Nephron (organoid): ENCODE measurements at regions not wholly inside any gene's neighbourhood (a gene's known extent, or its start where the extent isn't known, plus 50 kb on each side); places are given as distances from the start of the nearest gene placed in this dataset.

ENCODE experiments used
- H3K27ac Mint-ChIP-seq, 3 experiments: 2 replicates each; pipeline ENCODE4 v1.8.0; 2020; ENCODE audit warnings: mixed read lengths in 3 of 3, mild to moderate bottlenecking in 2 of 3, moderate library complexity in 1 of 3
- H3K27me3 Mint-ChIP-seq: 2 replicates; pipeline ENCODE4 v1.8.0; 2021; ENCODE audit warnings: low read depth, mild to moderate bottlenecking, moderate library complexity, mixed read lengths
- H3K36me3 Mint-ChIP-seq: 2 replicates; pipeline ENCODE4 v1.8.0; 2020; ENCODE audit warnings: low read depth, mixed read lengths
- H3K4me1 Mint-ChIP-seq: 2 replicates; pipeline ENCODE4 v1.8.0; 2020; ENCODE audit warnings: mixed read lengths
- H3K4me3 Mint-ChIP-seq, 3 experiments: 2 replicates each; pipeline ENCODE4 v1.8.0; 2020; ENCODE audit warnings: mild to moderate bottlenecking in 3 of 3, mixed read lengths in 3 of 3, moderate library complexity in 2 of 3
- H3K9me3 Mint-ChIP-seq: 2 replicates; pipeline ENCODE4 v1.8.0; 2020; ENCODE audit warnings: mixed read lengths
- TF ChIP-seq, protein P1 (sequence below), 3 experiments: fragments of 200-600 bp; sonication (generic); IDR thresholded peaks; one replicate each; pipeline ENCODE4 v1.5.0; 2021; ENCODE audit warnings: antibody characterized with exemption in 3 of 3; ENCODE audit not compliant: unreplicated experiment in 3 of 3

DNA sequence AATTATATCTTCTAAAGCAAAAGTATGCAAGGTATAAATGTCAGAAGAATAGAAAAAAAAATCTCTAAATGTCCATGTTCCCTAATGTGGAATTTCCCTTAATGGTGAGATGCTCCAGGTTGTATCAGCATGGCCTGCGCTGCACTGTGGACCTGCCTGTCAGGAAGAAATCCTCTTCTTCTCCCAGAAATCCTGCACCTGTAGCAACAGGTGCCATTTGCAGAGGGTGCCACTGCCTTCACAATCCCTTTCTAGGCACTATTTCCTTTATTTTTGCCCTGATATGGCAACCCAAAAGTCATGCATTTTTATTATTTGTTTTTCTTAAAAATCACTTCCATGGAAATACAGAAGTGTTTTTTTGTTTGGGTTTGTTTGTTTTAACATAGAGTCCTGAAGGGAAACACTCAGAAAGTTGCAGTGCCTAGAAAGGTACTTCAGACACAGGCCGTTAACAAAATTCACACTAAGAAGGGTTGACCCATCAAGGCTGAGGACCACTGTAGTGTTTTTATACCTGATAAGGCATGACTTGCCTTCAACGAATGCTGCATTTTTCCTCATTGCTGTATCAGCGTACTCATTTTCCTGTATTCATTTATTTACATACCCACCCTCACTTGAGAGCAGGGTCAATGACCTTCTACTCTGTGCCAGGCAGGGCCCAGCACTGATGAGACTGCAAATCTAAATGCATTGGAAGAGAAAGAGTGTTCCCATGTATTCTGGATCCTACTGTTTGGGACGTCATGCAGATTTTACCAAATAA, 177.8 kb downstream of the SNX18 start:
- H3K27ac Mint-ChIP-seq = peak overlapping the region in 2 of 3 experiments; percentile 83 to 89
- H3K27me3 Mint-ChIP-seq = no peaks in the 10 kb centered on the region
- no peak overlapping the region for H3K4me3 Mint-ChIP-seq
- TF ChIP-seq, protein P1, sequence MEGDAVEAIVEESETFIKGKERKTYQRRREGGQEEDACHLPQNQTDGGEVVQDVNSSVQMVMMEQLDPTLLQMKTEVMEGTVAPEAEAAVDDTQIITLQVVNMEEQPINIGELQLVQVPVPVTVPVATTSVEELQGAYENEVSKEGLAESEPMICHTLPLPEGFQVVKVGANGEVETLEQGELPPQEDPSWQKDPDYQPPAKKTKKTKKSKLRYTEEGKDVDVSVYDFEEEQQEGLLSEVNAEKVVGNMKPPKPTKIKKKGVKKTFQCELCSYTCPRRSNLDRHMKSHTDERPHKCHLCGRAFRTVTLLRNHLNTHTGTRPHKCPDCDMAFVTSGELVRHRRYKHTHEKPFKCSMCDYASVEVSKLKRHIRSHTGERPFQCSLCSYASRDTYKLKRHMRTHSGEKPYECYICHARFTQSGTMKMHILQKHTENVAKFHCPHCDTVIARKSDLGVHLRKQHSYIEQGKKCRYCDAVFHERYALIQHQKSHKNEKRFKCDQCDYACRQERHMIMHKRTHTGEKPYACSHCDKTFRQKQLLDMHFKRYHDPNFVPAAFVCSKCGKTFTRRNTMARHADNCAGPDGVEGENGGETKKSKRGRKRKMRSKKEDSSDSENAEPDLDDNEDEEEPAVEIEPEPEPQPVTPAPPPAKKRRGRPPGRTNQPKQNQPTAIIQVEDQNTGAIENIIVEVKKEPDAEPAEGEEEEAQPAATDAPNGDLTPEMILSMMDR (IDR thresholded peaks at IDR 0.05; ENCODE audit: unreplicated experiment in 3 of 3) = no peak
- no peaks in the 10 kb centered on the region for H3K36me3 Mint-ChIP-seq
- H3K4me1 Mint-ChIP-seq = peaks cover 53% of the 10 kb centered on the region
- no peaks in the 10 kb centered on the region for H3K9me3 Mint-ChIP-seq

DNA sequence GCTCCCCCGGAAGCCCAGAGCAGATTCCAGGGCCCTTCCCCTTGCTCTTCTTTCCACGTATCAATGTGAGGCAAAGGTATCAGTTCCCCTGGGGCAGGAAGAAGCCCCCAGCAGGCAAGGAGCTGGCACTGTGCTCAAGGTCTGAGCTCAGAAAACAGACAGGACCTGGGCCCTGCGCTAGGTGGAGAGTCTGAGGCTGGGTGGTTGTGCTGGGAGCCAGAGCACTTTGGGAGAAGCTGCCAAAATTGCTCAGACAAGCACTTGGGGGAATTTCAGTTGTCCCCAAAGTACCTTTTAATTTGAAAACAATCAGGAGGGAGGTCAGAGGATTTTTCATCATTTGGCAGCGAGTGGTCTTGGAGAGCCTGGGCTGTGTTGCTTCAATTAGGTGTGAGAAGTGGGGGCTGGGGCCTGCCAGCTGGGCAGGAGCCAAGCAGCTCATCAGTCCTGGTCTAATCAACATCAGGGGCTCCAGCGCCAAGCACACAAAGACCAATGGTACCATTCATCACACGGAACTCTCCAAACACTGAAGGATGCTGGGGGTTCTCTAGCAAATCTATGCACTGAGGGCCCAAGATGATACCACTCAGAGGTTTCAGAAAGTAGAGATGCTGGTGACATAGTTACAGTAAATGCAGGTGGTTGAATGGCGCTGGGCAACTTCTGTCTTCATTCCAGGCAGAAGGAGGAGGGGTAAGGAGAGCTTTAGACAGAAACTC, 176.5 kb downstream of the SNX18 start:
- H3K27ac Mint-ChIP-seq = peak overlapping the region in 2 of 3 experiments; percentile 17 to 38
- no peak overlapping the region for H3K4me3 Mint-ChIP-seq
- H3K36me3 Mint-ChIP-seq = no peaks in the 10 kb centered on the region
- peaks cover 52% of the 10 kb centered on the region for H3K4me1 Mint-ChIP-seq
- TF ChIP-seq, protein P1 (IDR thresholded peaks at IDR 0.05; ENCODE audit: unreplicated experiment in 3 of 3) = no peak
- peaks cover 2% of the 10 kb centered on the region for H3K9me3 Mint-ChIP-seq
- H3K27me3 Mint-ChIP-seq = no peaks in the 10 kb centered on the region

DNA sequence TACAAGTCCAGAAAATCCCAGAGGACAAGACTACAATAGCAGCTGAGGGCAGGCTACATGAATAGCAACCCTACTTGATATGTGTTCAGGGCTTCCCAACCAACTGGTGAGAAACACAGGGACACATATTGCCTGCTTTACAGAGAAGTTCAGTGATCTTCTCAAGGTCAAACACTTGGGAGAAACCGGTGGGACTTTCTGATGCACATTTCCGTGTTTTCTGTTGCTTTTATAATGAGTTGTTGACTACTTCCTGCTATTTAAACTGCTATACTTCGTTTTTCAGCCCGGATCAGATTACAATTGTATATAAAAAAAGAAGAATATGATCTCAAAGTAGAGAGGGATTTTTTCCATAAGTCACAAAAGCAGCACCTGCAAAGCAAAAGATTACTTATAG, 175.1 kb downstream of the SNX18 start:
- no peak overlapping the region for H3K4me3 Mint-ChIP-seq
- H3K9me3 Mint-ChIP-seq = peaks cover 8% of the 10 kb centered on the region

DNA sequence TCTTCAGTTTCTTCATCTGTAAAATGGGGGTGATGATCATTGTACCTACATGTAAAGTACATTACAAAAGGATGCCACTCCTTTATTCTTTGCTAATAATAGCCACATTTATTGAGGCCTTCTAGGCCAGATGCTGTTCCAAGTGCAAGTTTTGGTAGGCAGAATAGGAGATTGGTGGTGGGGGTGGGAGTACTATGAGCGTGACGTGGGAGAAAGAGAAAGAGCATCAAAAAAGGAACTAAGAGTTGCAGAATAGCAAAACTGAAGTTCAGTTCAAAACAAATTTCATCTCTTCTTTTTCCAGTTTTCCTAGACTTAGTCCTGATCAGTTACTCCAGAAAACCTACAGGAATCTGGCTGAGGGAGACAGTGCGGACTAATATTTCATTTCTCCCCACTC, 174.1 kb downstream of the SNX18 start:
- H3K27me3 Mint-ChIP-seq = no peaks in the 10 kb centered on the region
- no peaks in the 10 kb centered on the region for H3K36me3 Mint-ChIP-seq

More for the DNA sequence above, 175.1 kb downstream of the SNX18 start:
- no peaks in the 10 kb centered on the region for H3K36me3 Mint-ChIP-seq
- TF ChIP-seq, protein P1 (IDR thresholded peaks at IDR 0.05; ENCODE audit: unreplicated experiment in 3 of 3) = no peak
- peak overlapping the region in 1 of 3 experiments; percentile 18 for H3K27ac Mint-ChIP-seq
- H3K27me3 Mint-ChIP-seq = no peaks in the 10 kb centered on the region
- peaks cover 37% of the 10 kb centered on the region for H3K4me1 Mint-ChIP-seq

DNA sequence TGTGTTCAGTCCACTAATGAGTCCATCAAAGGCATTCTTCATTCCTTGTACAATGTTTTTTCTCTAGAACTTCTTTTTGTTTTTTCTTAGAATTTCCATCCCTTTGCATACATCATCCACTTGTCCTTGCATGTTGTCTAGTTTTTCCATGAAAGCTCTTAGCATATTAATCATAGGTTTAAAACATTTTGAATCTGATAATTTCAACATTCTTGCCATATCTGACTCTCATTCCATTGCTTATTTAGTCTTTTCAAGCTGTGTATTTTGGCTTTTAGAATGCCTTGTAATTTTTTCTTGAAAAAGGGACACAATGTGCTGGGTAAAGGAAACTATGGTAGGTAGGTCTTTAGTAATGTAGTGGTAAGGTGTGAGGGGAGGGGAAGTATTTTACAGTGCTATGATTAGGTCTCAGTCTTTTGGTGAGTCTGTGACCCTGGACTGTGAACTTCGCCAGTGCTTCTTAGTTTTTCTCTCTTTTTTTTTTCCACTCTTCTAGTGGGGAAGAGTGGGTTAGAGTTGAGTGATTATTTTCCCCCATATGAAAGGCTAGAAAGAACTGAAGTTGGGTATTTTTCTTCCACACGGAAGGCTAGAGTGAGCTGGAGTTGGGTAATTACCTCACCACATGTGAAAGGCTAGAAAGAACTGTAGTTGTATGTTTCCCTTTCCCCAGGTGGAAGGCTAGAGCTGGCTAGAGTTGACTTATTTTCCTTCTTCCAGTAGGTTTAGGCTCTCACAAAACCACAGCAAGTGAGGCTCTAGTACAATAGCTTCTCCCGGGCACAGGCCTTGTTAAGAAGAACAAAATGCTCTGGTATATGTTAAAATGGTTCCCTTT, 172.1 kb downstream of the SNX18 start:
- TF ChIP-seq, protein P1 (IDR thresholded peaks at IDR 0.05; ENCODE audit: unreplicated experiment in 3 of 3) = no peak
- peaks cover 21% of the 10 kb centered on the region for H3K9me3 Mint-ChIP-seq
- H3K4me1 Mint-ChIP-seq = peaks cover 16% of the 10 kb centered on the region
- no peaks in the 10 kb centered on the region for H3K27me3 Mint-ChIP-seq
- no peak overlapping the region for H3K27ac Mint-ChIP-seq
- H3K36me3 Mint-ChIP-seq = no peaks in the 10 kb centered on the region
- H3K4me3 Mint-ChIP-seq = no peak overlapping the region

More for the DNA sequence above, 174.1 kb downstream of the SNX18 start:
- TF ChIP-seq, protein P1 (IDR thresholded peaks at IDR 0.05; ENCODE audit: unreplicated experiment in 3 of 3) = no peak
- H3K9me3 Mint-ChIP-seq = peaks cover 13% of the 10 kb centered on the region
- H3K27ac Mint-ChIP-seq = no peak overlapping the region
- no peak overlapping the region for H3K4me3 Mint-ChIP-seq
- peaks cover 28% of the 10 kb centered on the region for H3K4me1 Mint-ChIP-seq
